ENCODE measurements at regions not wholly inside any gene's neighbourhood (a gene's known extent, or its start where the extent isn't known, plus 50 kb on each side); places are given as distances from the start of the nearest gene placed in this dataset.

GRCh38 chr2:128499367-128500137 lies 180.9 kb upstream of the HS6ST1 start:
- no peak for TF ChIP-seq EZH2phosphoT487 (conservative IDR thresholded peaks at IDR 0.05; ENCODE audit: low read length)
- no peak for TF ChIP-seq CTCF (IDR thresholded peaks at IDR 0.05; ENCODE audit: insufficient read depth, low read length, poor library complexity, severe bottlenecking)
- Histone ChIP-seq H3F3A (ENCODE audit: insufficient read depth) (no peaks in the 10 kb centered on the region), H3K79me2 (ENCODE audit: insufficient read depth, low read length) (no peaks in the 10 kb centered on the region), H2AFZ (ENCODE audit: low read depth, low read length, severe bottlenecking) (no peak overlapping the region), H3K36me3 (ENCODE audit: low read length) (no peaks in the 10 kb centered on the region), H3K27me3 (ENCODE audit: low read length) (no peaks in the 10 kb centered on the region), H3K27ac (ENCODE audit: low read depth, low read length) (no peak overlapping the region), H3K4me2 (ENCODE audit: low read depth, low read length, poor library complexity, severe bottlenecking) (no peak overlapping the region), H3K9me3 (ENCODE audit: insufficient read depth, low read length) (no peaks in the 10 kb centered on the region), H3K4me3 (ENCODE audit: insufficient read depth, low read length, poor library complexity, severe bottlenecking) (no peak overlapping the region), H3K9ac (ENCODE audit: low read length) (no peak overlapping the region), H3K9me2 (replicated peaks; ENCODE audit: insufficient read depth, low read length) (no peaks in the 10 kb centered on the region), H4K20me1 (ENCODE audit: low read depth, low read length) (no peaks in the 10 kb centered on the region)

- no peak overlapping the region for H3K27ac ChIP-seq (ENCODE audit: low read depth, low read length)
- H3K4me3 ChIP-seq (ENCODE audit: insufficient read depth, low read length, poor library complexity, severe bottlenecking): no peak overlapping the region
- H3K36me3 ChIP-seq (ENCODE audit: low read length): no peaks in the 10 kb centered on the region
- no peaks in the 10 kb centered on the region for H4K20me1 ChIP-seq (ENCODE audit: low read depth, low read length)
- no peak overlapping the region for H2AFZ ChIP-seq (ENCODE audit: low read depth, low read length, severe bottlenecking)
- H3K9me3 ChIP-seq (ENCODE audit: insufficient read depth, low read length): no peaks in the 10 kb centered on the region
- H3K9me2 ChIP-seq (replicated peaks; ENCODE audit: insufficient read depth, low read length): no peaks in the 10 kb centered on the region
- no peaks in the 10 kb centered on the region for H3K27me3 ChIP-seq (ENCODE audit: low read length)
- no peaks in the 10 kb centered on the region for H3F3A ChIP-seq (ENCODE audit: insufficient read depth)
- TF ChIP-seq EZH2phosphoT487 (conservative IDR thresholded peaks at IDR 0.05; ENCODE audit: low read length) (no peak), CTCF (IDR thresholded peaks at IDR 0.05; ENCODE audit: insufficient read depth, low read length, poor library complexity, severe bottlenecking) (no peak)
- H3K79me2 ChIP-seq (ENCODE audit: insufficient read depth, low read length): no peaks in the 10 kb centered on the region
- no peak overlapping the region for H3K4me2 ChIP-seq (ENCODE audit: low read depth, low read length, poor library complexity, severe bottlenecking)
- H3K9ac ChIP-seq (ENCODE audit: low read length): no peak overlapping the region
Observed at GRCh38 chr2:128500138-128500800, 181.6 kb upstream of the HS6ST1 start.

GRCh38 chr2:128501006-128501690 lies 182.5 kb upstream of the HS6ST1 start:
- peak overlapping the region; percentile 9; the same call in 1 of the 2 replicates for H3K27ac ChIP-seq (ENCODE audit: low read depth, low read length)
- no peaks in the 10 kb centered on the region for H3K27me3 ChIP-seq (ENCODE audit: low read length)
- H2AFZ ChIP-seq (ENCODE audit: low read depth, low read length, severe bottlenecking): no peak overlapping the region
- H3K79me2 ChIP-seq (ENCODE audit: insufficient read depth, low read length): no peaks in the 10 kb centered on the region
- no peaks in the 10 kb centered on the region for H3K9me2 ChIP-seq (replicated peaks; ENCODE audit: insufficient read depth, low read length)
- no peaks in the 10 kb centered on the region for H3K9me3 ChIP-seq (ENCODE audit: insufficient read depth, low read length)
- H3F3A ChIP-seq (ENCODE audit: insufficient read depth): no peaks in the 10 kb centered on the region
- no peak overlapping the region for H3K9ac ChIP-seq (ENCODE audit: low read length)
- no peak overlapping the region for H3K4me2 ChIP-seq (ENCODE audit: low read depth, low read length, poor library complexity, severe bottlenecking)
- H3K36me3 ChIP-seq (ENCODE audit: low read length): no peaks in the 10 kb centered on the region
- no peaks in the 10 kb centered on the region for H4K20me1 ChIP-seq (ENCODE audit: low read depth, low read length)
- TF ChIP-seq EZH2phosphoT487 (conservative IDR thresholded peaks at IDR 0.05; ENCODE audit: low read length): no peak
- TF ChIP-seq CTCF (IDR thresholded peaks at IDR 0.05; ENCODE audit: insufficient read depth, low read length, poor library complexity, severe bottlenecking): no peak
- no peak overlapping the region for H3K4me3 ChIP-seq (ENCODE audit: insufficient read depth, low read length, poor library complexity, severe bottlenecking)
